GM18951 (cell line): ENCODE measurements at regions not wholly inside any gene's neighbourhood (a gene's known extent, or its start where the extent isn't known, plus 50 kb on each side); places are given as distances from the start of the nearest gene placed in this dataset.
"Not testable (repeated sequence)": the region's sequence is repeated elsewhere in the genome, so short reads cannot be mapped to it uniquely, and the experiment has no call there.

ENCODE experiments used
- POLR2A ChIP-seq: IDR thresholded peaks from 4 replicates; pipeline ENCODE4 v1.6.1; 2011; ENCODE audit warnings: mild to moderate bottlenecking; ENCODE audit not compliant: insufficient read length, insufficient read depth; ENCODE audit errors: extremely low read depth
- in situ Hi-C: fragments of 300-500 bp; cut with MboI; formaldehyde crosslinking; loops from one replicate; pipeline ENCODE4 v1.12.0; 2022; ENCODE audit warnings: low sequenced_read_pairs, mixed read lengths, inconsistent platforms; ENCODE audit not compliant: unreplicated experiment

DNA sequence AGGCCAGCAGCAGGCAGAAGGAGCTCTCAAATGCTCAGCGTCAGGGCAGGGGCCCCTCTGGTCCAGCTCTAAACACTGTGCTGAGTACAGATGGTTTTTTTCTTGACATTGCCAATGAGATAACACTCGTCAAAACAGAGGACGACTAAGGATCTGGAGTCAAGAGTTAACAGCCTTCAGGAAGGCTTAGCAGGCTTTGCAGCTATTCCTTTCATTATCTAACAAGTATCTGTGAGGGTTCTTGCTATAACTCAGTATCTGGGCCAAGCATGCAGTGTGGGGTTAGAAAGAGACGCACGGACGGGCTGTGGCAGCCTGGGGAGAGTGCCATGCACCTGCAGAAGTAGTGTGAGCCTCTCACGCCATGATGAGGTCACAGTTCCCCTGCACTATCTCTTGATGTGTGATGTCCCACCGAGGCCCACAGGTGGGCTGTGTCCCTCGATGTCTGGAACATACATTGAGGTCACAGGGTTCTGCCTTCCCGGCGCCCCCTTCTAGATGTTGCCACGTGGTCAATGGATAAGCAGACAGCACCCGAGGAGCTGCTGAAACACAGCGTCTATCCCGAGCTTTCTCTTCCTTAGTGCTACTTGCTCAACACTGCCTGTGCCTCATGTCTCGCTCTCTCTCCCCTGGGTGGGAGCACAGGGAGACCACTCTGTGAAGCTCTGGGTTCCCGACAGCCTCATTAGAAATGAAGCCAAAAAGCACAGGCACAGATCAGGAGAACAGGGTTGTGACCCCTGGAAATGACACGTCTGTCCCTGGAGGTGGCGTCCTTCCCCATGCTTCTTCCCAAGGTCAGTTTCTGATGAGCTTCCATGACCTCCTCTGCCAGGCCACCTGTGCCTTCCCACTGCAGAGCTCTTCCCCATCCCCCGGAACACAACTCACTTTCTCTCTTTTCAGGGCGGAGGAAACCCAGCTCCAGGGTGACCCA lies 85.5 kb upstream of the RPS6KA2 start:
- in situ Hi-C loops: no loop called here

DNA sequence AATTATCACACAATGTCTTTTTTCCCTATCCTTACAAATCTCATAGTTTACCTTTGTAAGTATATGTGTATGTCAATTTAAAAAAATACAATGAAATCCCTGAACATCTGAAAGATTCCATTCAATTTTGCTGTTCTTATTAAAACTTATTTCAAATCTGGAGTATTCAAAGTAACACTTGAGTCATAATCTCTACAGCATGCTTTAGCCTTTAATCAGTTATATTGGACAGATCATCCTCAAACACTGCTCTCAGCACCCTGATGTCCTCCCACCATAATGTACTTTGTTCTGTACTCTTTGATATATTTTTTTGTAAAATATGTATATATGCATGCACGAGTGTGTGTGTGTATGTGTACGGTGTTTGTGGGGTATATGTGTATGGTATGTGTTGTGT lies 83.0 kb upstream of the RPS6KA2 start:
- TF ChIP-seq POLR2A: no peak
- in situ Hi-C loops: no loop called here

More for the DNA sequence above, 85.5 kb upstream of the RPS6KA2 start:
- TF ChIP-seq POLR2A: no peak

GRCh38 chr6:166708460-166708859 lies 81.4 kb upstream of the RPS6KA2 start:
- no peak for TF ChIP-seq POLR2A
- in situ Hi-C loops: no loop called here

GRCh38 chr6:166707045-166707444 lies 80.0 kb upstream of the RPS6KA2 start:
- in situ Hi-C loops: no loop called here
- no peak for TF ChIP-seq POLR2A

- in situ Hi-C loops: no loop called here
- TF ChIP-seq POLR2A: no peak
Measured at GRCh38 chr6:166705069-166705468, 78.0 kb upstream of the RPS6KA2 start.

- in situ Hi-C loops: no loop called here
- TF ChIP-seq POLR2A: no peak
Measured at GRCh38 chr6:166704171-166704570, 77.1 kb upstream of the RPS6KA2 start.

DNA sequence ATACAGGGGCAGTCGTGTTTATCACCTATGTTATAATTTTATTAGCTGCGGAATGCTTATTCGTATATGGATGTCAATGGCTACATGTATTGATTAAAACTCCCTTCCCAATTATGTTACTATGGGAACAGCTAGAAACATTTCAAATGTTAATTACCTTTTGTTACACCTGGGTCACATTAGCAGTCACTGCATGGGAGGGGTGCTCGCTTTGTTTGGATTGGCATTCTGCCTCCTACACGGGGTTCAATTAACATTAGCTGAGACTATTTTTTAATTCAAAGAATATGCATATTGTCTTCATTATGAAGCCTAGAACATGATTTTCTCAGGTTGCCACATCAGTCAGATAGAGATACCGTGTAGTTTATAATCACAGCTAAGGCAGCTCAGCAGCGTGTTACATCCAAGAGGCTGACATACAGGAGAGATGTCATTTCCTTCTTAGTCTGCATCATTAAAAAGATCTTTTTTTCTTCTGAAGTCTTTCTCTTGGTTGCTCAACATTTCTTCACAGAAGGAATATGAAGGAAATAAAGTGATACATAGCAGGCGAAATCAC lies 76.2 kb upstream of the RPS6KA2 start:
- no peak for TF ChIP-seq POLR2A
- in situ Hi-C loops: no loop called here

- in situ Hi-C loops: not testable (repeated sequence)
Measured at GRCh38 chr6:166701424-166701823, 74.4 kb upstream of the RPS6KA2 start.

DNA sequence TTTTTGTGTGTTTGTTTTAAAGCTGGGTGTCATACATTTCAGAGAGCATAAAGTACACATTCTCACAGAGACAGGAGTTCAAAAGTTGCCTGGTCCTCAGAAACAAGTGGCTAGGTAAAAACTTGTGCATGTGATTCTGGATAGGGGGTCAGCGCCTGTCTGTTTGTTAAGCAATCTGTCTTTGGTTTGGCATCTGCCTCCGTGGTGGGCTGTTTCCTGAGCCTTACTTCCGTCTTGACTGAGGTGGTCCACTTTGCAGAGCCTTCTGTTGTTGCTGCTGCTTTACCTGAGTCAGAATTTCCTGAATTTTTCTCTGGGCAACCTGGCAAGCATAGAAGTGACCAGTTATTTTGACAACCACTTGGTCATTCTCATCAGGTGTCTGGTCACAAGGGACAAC lies 73.8 kb upstream of the RPS6KA2 start:
- in situ Hi-C loops: not testable (repeated sequence)

DNA sequence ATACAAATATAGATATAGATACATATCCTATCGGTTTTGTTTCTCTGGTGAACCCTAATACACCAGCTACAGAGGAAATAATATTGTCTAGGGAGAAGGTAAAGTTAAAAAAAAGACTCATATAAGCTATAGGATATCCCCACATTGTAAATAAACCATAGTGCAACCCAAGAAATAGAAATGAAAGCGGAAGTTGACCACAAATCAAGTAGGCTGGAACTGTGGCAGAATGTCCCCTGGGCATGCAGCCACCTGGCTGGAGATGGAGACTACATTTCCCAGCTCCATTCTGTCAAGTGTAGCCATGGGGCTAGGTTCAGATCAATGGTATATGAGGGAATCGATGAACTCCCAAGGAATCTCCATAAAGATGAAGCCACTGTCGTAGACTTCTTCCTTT lies 70.1 kb upstream of the RPS6KA2 start:
- in situ Hi-C loops: no loop called here
- TF ChIP-seq POLR2A: no peak

DNA sequence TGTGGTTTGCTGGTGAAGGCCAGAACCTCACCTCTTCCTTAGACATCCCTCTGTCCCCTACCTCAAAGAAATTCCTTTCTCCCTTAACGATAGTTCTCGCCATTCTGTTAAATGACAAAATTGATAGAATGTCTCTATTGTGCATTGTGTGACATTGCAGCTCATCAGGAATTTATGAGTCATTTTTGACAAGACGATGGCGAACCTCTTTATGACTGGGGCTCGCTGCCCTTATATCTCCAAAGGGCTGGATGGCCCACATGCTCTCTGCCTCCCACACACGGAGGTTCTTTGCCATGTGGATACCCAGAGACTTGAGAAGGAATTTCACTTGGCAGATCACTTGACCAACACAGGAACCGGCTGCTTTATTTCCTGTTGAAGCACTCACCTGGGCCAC lies 66.8 kb upstream of the RPS6KA2 start:
- no peak for TF ChIP-seq POLR2A
- in situ Hi-C loops: no loop called here

DNA sequence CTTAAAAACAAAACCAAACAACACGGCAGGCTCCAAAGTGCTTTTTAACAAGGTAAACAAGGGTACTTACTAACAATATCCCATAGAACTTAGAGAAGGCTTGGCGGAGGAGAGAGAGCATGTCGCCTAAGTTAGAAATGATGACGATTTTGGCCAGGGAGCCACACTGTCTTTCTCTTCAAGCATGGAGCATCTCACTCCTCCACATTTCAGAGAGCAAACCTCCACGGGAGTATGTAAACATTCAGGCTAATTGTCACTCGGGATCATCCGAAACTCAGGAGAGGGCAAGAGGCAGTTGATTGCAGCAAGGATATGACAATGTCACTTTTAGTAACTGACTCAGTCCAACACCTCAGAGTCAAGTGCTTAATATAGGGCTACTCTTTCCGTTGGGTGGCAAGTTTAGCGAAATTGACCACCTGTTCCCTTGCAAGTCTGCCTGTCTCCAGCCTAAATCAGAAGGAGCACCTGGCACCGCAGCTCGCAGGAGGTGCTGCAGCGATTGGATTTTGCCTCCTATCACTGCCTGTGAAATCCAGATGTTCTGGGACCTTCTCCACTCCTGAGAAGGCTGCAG lies 65.8 kb upstream of the RPS6KA2 start:
- in situ Hi-C loops: no loop called here
- TF ChIP-seq POLR2A: no peak

DNA sequence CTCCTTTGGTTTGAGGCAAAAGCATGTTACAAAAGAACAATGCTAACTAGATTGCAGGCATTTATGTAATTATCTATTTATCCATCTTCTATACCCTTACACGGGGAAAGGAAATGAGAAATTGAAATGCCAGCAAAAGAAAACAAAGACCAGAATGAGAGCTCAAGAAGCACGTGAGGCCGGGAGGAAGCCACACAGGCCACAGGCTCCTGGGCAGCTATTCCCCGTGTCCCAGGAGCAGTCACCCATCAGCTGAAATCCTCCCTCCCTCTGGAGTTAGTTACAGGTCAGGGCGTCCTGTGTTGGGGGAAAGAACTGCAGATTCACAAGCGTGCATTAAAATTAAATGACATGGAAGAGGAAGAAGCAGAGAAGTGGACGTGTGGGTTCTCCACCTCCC lies 64.7 kb upstream of the RPS6KA2 start:
- in situ Hi-C loops: no loop called here
- no peak for TF ChIP-seq POLR2A

DNA sequence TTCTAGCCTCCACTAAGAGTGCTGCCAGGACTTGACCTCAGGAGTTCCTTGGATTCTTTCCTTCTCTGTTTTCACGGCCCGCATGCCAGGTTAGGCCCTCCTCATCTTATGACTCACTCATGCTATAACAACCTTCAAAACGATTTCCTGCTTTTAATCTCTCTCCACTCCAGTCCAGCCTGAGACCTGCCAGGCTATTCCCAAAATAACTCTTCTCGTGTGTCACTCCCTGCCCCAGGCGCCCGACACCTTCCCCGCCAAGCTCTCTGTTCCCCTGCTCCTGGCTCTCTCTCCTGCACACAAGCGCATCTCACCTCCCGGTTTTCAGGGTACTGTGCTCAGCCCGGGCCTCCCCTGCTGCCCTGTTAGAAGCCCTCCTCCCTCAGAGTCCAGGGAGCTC lies 64.1 kb upstream of the RPS6KA2 start:
- in situ Hi-C loops: no loop called here
- TF ChIP-seq POLR2A: no peak
